Liver (tissue), 8 donors: ENCODE measurements at regions not wholly inside any gene's neighbourhood (a gene's known extent, or its start where the extent isn't known, plus 50 kb on each side); places are given as distances from the start of the nearest gene placed in this dataset.

ENCODE experiments used
- DNase-seq: peaks from one replicate; pipeline ENCODE4 v3.0.0-alpha.2; 2017; ENCODE audit warnings: low spot score
- H3K27ac ChIP-seq, 2 donors: one replicate each; pipeline ENCODE4 v1.7.0; 2013; ENCODE audit warnings: inconsistent platforms in 2 of 2, low read length in 2 of 2, control low read depth in 1 of 2, low read depth in 1 of 2, mild to moderate bottlenecking in 1 of 2
- H3K27me3 ChIP-seq, 4 donors: one replicate each; pipeline versions ENCODE4 v1.6.1 to v1.7.0; 2013; ENCODE audit warnings: low read length in 3 of 4, inconsistent platforms in 1 of 4, mild to moderate bottlenecking in 1 of 4, moderate library complexity in 1 of 4; ENCODE audit not compliant: control insufficient read depth in 4 of 4, insufficient read depth in 4 of 4
- H3K36me3 ChIP-seq, 4 donors: one replicate each; pipeline versions ENCODE4 v1.6.1 to v1.7.0; 2013; ENCODE audit warnings: low read length in 3 of 4, mild to moderate bottlenecking in 3 of 4, low read depth in 1 of 4, moderate library complexity in 1 of 4; ENCODE audit not compliant: control insufficient read depth in 4 of 4, insufficient read depth in 3 of 4
- H3K4me1 ChIP-seq, 4 donors: one replicate each; pipeline versions ENCODE4 v1.6.1 to v1.7.0; 2013; ENCODE audit warnings: low read length in 3 of 4, mild to moderate bottlenecking in 3 of 4, moderate library complexity in 1 of 4; ENCODE audit not compliant: control insufficient read depth in 4 of 4, insufficient read depth in 4 of 4
- H3K4me3 ChIP-seq, 3 donors: one replicate each; pipeline versions ENCODE4 v1.6.1 to v1.7.0; 2013; ENCODE audit warnings: low read length in 3 of 3, control low read depth in 1 of 3, low read depth in 1 of 3, mild to moderate bottlenecking in 1 of 3
- H3K9ac ChIP-seq, 2 donors: one replicate each; pipeline ENCODE4 v1.7.0; 2013; ENCODE audit warnings: low read length in 2 of 2, mild to moderate bottlenecking in 2 of 2, moderate library complexity in 2 of 2, control low read depth in 1 of 2, low read depth in 1 of 2
- H3K9me3 ChIP-seq, 4 donors: one replicate each; pipeline versions ENCODE4 v1.6.1 to v1.7.0; 2013; ENCODE audit warnings: low read length in 3 of 4; ENCODE audit not compliant: control insufficient read depth in 4 of 4
- EGR1 ChIP-seq, 2 donors: IDR thresholded peaks; 2 replicates each; pipeline ENCODE4 v1.6.1; 2016 to 2018; ENCODE audit warnings: antibody characterized with exemption in 2 of 2, low read depth in 2 of 2
- FOXA2 ChIP-seq: IDR thresholded peaks from 2 replicates; pipeline ENCODE4 v1.6.1; 2016; ENCODE audit warnings: antibody characterized with exemption
- GABPA ChIP-seq, 2 donors: IDR thresholded peaks in 1 of 2; conservative IDR thresholded peaks in 1 of 2; 2 replicates each; pipeline ENCODE4 v1.6.1; 2016; ENCODE audit warnings: antibody characterized with exemption in 2 of 2, mild to moderate bottlenecking in 1 of 2, moderate library complexity in 1 of 2
- HNF4A ChIP-seq, 2 donors: conservative IDR thresholded peaks; 2 replicates each; pipeline ENCODE4 v1.6.1; 2016; ENCODE audit warnings: antibody characterized with exemption in 2 of 2, mild to moderate bottlenecking in 2 of 2
- HNF4G ChIP-seq: IDR thresholded peaks from 2 replicates; pipeline ENCODE4 v1.6.1; 2016; ENCODE audit warnings: antibody characterized with exemption
- JUND ChIP-seq, 2 donors: IDR thresholded peaks; 2 replicates each; pipeline ENCODE4 v1.6.1; 2016; ENCODE audit warnings: antibody characterized with exemption in 2 of 2
- NR2F2 ChIP-seq: IDR thresholded peaks from 2 replicates; pipeline ENCODE4 v1.6.1; 2016; ENCODE audit warnings: antibody characterized with exemption
- RAD21 ChIP-seq, 2 donors: IDR thresholded peaks; 2 replicates each; pipeline ENCODE4 v1.6.1; 2016; ENCODE audit warnings: antibody characterized with exemption in 2 of 2, mild to moderate bottlenecking in 2 of 2
- SP1 ChIP-seq: IDR thresholded peaks from 2 replicates; pipeline ENCODE4 v1.6.1; 2018; ENCODE audit warnings: antibody characterized with exemption, mild to moderate bottlenecking
- TAF1 ChIP-seq: conservative IDR thresholded peaks from 2 replicates; pipeline ENCODE4 v1.6.1; 2016; ENCODE audit warnings: antibody characterized with exemption, mild to moderate bottlenecking
- YY1 ChIP-seq: IDR thresholded peaks from 2 replicates; pipeline ENCODE4 v1.6.1; 2016; ENCODE audit warnings: antibody characterized with exemption, mild to moderate bottlenecking
- WGBS: extraction: QIAGEN DNeasy Blood & Tissue Kit; methylation state at CpG from one replicate; pipeline ENCODE4 v1.1.7; 2013; 5-methylcytosine and 5-hydroxymethylcytosine counted together
- TF ChIP-seq, protein P1 (sequence below): IDR thresholded peaks from 2 replicates; pipeline ENCODE4 v1.6.1; 2016; ENCODE audit warnings: antibody characterized with exemption, mild to moderate bottlenecking
- TF ChIP-seq, protein P2 (sequence below): IDR thresholded peaks from 2 replicates; pipeline ENCODE4 v1.6.1; 2016; ENCODE audit warnings: antibody characterized with exemption
- TF ChIP-seq, protein P3 (sequence below): IDR thresholded peaks from 2 replicates; pipeline ENCODE4 v1.6.1; 2016; ENCODE audit warnings: antibody characterized with exemption
- TF ChIP-seq, protein P4 (sequence below): IDR thresholded peaks from 2 replicates; pipeline ENCODE4 v1.6.1; 2016; ENCODE audit warnings: antibody characterized with exemption
- TF ChIP-seq, protein P5 (sequence below): fragments of 150-350 bp; IDR thresholded peaks from 2 replicates; pipeline ENCODE4 v1.5.1; 2017; ENCODE audit warnings: improper control_type of control experiment, low read depth, low read length; ENCODE audit not compliant: missing input control
- donor health status: healthy.
- donor health status: healthy.
- donor health status: healthy.
- donor health status: healthy.
- donor health status: healthy.

DNA sequence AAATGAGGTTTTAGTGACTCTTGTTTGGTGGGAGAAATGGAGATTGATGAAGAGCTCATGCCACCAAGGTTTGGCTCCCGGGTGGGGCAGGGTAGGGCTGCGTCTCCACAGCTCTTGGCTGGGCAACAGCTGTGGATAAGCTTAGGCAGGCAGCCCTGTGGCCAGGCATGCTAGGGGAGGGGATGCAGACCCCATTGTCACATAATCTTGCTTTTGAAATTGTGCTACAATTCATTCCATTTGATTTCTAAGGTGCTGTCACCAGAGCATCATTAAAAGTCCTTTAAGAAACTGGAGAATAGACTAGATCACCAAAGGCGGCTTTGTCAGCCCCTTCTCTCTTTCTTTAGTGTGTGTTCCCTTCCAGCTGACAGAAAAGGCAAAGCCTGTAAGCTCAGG, 574.2 kb upstream of the JAG1 start:
- Histone ChIP-seq H3K9ac (no peak overlapping the region), H3K4me3 (no peak overlapping the region), H3K9me3 (no peaks in the 10 kb centered on the region), H3K36me3 (no peaks in the 10 kb centered on the region), H3K4me1 (no peaks in the 10 kb centered on the region), H3K27me3 (peaks cover 0 to 5% (median 0%) of the 10 kb centered on the region in 4 donors), H3K27ac (no peak overlapping the region)
- no peak for DNase-seq
- 74% methylated on average over 3 of the region's 3 CpGs for whole genome bisulfite sequencing
- TF ChIP-seq RAD21 (IDR thresholded peaks at IDR 0.05), result no peak
- TF ChIP-seq HNF4A (conservative IDR thresholded peaks at IDR 0.05), result no peak
- no peak for TF ChIP-seq NR2F2
- TF ChIP-seq YY1, result no peak
- no peak for TF ChIP-seq EGR1 (IDR thresholded peaks at IDR 0.05; ENCODE audit: low read depth in 2 of 2)
- no peak for TF ChIP-seq TAF1
- TF ChIP-seq, protein P1, sequence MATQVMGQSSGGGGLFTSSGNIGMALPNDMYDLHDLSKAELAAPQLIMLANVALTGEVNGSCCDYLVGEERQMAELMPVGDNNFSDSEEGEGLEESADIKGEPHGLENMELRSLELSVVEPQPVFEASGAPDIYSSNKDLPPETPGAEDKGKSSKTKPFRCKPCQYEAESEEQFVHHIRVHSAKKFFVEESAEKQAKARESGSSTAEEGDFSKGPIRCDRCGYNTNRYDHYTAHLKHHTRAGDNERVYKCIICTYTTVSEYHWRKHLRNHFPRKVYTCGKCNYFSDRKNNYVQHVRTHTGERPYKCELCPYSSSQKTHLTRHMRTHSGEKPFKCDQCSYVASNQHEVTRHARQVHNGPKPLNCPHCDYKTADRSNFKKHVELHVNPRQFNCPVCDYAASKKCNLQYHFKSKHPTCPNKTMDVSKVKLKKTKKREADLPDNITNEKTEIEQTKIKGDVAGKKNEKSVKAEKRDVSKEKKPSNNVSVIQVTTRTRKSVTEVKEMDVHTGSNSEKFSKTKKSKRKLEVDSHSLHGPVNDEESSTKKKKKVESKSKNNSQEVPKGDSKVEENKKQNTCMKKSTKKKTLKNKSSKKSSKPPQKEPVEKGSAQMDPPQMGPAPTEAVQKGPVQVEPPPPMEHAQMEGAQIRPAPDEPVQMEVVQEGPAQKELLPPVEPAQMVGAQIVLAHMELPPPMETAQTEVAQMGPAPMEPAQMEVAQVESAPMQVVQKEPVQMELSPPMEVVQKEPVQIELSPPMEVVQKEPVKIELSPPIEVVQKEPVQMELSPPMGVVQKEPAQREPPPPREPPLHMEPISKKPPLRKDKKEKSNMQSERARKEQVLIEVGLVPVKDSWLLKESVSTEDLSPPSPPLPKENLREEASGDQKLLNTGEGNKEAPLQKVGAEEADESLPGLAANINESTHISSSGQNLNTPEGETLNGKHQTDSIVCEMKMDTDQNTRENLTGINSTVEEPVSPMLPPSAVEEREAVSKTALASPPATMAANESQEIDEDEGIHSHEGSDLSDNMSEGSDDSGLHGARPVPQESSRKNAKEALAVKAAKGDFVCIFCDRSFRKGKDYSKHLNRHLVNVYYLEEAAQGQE, result no peak
- TF ChIP-seq, protein P2, sequence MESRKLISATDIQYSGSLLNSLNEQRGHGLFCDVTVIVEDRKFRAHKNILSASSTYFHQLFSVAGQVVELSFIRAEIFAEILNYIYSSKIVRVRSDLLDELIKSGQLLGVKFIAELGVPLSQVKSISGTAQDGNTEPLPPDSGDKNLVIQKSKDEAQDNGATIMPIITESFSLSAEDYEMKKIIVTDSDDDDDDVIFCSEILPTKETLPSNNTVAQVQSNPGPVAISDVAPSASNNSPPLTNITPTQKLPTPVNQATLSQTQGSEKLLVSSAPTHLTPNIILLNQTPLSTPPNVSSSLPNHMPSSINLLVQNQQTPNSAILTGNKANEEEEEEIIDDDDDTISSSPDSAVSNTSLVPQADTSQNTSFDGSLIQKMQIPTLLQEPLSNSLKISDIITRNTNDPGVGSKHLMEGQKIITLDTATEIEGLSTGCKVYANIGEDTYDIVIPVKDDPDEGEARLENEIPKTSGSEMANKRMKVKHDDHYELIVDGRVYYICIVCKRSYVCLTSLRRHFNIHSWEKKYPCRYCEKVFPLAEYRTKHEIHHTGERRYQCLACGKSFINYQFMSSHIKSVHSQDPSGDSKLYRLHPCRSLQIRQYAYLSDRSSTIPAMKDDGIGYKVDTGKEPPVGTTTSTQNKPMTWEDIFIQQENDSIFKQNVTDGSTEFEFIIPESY, result no peak
- no peak for TF ChIP-seq SP1
- TF ChIP-seq FOXA2, result no peak
- TF ChIP-seq, protein P3, sequence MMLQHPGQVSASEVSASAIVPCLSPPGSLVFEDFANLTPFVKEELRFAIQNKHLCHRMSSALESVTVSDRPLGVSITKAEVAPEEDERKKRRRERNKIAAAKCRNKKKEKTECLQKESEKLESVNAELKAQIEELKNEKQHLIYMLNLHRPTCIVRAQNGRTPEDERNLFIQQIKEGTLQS, result no peak
- TF ChIP-seq, protein P4, sequence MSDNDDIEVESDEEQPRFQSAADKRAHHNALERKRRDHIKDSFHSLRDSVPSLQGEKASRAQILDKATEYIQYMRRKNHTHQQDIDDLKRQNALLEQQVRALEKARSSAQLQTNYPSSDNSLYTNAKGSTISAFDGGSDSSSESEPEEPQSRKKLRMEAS, result no peak
- TF ChIP-seq HNF4G, result no peak
- no peak for TF ChIP-seq GABPA (IDR thresholded peaks at IDR 0.05 in 1 of 2, conservative IDR thresholded peaks at IDR 0.05 in 1 of 2)
- TF ChIP-seq, protein P5, sequence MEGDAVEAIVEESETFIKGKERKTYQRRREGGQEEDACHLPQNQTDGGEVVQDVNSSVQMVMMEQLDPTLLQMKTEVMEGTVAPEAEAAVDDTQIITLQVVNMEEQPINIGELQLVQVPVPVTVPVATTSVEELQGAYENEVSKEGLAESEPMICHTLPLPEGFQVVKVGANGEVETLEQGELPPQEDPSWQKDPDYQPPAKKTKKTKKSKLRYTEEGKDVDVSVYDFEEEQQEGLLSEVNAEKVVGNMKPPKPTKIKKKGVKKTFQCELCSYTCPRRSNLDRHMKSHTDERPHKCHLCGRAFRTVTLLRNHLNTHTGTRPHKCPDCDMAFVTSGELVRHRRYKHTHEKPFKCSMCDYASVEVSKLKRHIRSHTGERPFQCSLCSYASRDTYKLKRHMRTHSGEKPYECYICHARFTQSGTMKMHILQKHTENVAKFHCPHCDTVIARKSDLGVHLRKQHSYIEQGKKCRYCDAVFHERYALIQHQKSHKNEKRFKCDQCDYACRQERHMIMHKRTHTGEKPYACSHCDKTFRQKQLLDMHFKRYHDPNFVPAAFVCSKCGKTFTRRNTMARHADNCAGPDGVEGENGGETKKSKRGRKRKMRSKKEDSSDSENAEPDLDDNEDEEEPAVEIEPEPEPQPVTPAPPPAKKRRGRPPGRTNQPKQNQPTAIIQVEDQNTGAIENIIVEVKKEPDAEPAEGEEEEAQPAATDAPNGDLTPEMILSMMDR, result no peak
- no peak for TF ChIP-seq JUND (IDR thresholded peaks at IDR 0.05)
